NB4 (cell line): ENCODE measurements at regions not wholly inside any gene's neighbourhood (a gene's known extent, or its start where the extent isn't known, plus 50 kb on each side); places are given as distances from the start of the nearest gene placed in this dataset.

Experiments
- MAX ChIP-seq: IDR thresholded peaks from 2 replicates; pipeline ENCODE4 v1.6.1; 2011; ENCODE audit warnings: low read depth, low read length
- POLR2A ChIP-seq: IDR thresholded peaks from 2 replicates; pipeline ENCODE4 v1.6.1; 2011; ENCODE audit warnings: mild to moderate bottlenecking; ENCODE audit not compliant: insufficient read length; ENCODE audit errors: extremely low read depth
- TF ChIP-seq, protein P1 (sequence below): IDR thresholded peaks from one replicate; pipeline ENCODE4 v1.5.1; 2012; ENCODE audit warnings: low read depth, low read length

- TF ChIP-seq MAX (no peak), POLR2A (no peak)
- TF ChIP-seq, protein P1, sequence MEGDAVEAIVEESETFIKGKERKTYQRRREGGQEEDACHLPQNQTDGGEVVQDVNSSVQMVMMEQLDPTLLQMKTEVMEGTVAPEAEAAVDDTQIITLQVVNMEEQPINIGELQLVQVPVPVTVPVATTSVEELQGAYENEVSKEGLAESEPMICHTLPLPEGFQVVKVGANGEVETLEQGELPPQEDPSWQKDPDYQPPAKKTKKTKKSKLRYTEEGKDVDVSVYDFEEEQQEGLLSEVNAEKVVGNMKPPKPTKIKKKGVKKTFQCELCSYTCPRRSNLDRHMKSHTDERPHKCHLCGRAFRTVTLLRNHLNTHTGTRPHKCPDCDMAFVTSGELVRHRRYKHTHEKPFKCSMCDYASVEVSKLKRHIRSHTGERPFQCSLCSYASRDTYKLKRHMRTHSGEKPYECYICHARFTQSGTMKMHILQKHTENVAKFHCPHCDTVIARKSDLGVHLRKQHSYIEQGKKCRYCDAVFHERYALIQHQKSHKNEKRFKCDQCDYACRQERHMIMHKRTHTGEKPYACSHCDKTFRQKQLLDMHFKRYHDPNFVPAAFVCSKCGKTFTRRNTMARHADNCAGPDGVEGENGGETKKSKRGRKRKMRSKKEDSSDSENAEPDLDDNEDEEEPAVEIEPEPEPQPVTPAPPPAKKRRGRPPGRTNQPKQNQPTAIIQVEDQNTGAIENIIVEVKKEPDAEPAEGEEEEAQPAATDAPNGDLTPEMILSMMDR = no peak
Measured at GRCh38 chr9:38271666-38272241, 120.7 kb upstream of the ALDH1B1 start.
